ENCODE measurements at regions not wholly inside any gene's neighbourhood (a gene's known extent, or its start where the extent isn't known, plus 50 kb on each side); places are given as distances from the start of the nearest gene placed in this dataset.

- DNase-seq = no peak
These were observed 516.4 kb downstream of the RPS24 start for GRCh38 chr10:78550090-78550489.

GRCh38 chr10:78550716-78551115 lies 517.1 kb downstream of the RPS24 start:
- no peak for DNase-seq

- no peak for DNase-seq
These were observed 517.4 kb upstream of the ZMIZ1 start for GRCh38 chr10:78551184-78552005.

GRCh38 chr10:78552261-78552811 lies 516.4 kb upstream of the ZMIZ1 start:
- no peak for DNase-seq

DNA sequence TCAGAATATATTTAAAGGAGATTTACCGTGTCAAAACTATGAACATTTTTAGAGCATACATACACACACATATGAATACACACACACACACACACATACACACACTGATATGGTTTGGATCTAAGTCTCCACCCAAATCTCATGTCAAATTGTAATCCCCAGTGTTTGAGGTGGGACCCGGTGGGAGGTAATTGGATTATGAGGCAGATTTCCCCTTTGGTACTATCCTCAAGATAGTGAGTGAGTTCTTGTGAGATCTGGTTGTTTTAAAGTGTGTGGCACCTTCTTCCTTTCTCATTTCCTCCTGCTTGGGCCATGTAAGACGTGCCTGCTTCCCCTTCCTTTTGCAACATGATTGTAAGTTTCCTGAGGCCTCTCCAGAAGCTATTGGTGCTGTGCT lies 515.0 kb upstream of the ZMIZ1 start:
- no peak for DNase-seq

DNA sequence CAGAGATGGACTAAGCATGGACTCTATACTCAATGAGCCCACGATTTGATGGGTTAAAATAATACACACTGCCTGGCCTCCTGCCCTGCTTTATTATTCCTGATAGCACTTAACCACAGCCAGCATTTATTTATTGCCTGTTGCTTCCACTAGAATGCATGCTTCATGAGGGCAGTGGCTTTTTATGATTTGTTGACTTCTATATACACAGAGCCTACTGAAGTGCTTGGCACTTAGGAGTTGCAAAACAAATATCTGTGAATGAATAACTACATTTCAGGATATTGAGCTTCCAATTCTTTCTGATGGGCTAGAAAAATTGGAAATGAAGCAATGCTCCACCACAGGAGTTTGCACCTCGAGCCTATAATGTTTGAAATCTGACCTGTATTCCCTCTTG lies 513.6 kb upstream of the ZMIZ1 start:
- DNase-seq = no peak

DNA sequence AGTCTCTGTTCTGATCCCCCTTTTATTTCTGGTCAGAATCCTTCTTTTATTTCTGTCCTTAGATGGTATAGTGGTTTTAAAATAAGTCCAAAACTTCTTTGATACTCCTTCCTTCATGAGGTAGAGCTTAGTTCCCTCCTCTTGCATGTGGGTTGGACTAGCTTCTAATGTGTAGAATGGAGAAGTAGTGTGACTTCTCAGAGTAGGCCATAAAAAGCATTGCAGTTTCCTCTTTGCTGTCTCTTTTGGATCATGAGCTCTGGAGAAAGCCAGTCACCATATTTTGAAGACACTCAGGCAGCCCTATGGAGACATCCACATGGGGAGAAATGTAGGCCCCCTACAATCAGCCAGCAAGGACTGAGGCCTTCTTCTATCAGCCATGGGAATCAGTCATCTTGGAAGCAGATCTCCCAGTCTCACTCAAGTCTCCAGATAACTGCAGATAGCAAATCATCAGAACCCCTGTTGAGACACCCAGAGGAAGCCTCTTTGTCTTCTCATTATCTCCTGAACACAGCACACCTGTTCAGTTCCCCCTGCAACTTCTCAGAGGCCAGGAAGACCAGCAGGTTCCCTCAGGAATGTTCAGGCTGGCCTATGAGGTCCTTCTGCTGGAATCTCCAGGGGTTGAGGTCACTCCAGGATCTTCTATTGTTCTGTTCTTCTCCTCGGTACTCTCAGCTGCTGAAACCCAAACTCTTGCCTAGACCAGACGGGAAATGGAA lies 511.9 kb upstream of the ZMIZ1 start:
- no peak for DNase-seq

GRCh38 chr10:78557433-78557925 lies 511.3 kb upstream of the ZMIZ1 start:
- no peak for DNase-seq

DNA sequence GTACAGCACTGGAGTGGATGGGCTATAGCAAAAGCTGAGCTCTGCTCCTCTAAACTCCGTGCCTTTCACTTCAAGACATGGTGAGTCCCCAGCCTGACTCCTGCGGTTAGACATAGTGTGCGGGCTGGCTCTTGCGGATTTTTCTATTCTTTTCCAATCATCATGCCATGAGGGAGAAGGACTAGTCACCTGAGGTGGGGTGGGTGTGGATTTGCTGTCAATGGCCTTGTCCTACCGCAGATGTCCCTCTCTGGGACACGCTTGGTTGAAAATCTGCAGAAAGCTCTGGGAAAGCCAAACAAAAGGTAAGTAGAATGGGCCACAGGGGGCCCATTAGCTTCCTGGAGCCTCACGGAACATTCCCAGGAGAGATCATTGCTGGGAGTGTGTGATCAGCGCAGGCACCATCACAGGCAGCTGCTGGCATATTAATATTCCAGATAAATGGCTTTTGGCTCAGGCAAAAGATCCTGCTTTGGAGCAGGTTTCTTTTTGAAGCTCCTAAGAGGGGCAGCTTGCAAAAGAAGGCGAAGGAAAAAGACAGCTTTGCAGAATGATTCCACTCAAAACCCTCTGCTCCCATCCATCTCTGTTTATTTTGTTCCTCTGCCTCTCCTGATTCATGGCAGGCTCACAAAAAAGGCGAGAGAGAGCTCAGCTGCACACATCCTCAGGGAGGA lies 509.0 kb upstream of the ZMIZ1 start:
- DNase-seq = peak; percentile 46

DNA sequence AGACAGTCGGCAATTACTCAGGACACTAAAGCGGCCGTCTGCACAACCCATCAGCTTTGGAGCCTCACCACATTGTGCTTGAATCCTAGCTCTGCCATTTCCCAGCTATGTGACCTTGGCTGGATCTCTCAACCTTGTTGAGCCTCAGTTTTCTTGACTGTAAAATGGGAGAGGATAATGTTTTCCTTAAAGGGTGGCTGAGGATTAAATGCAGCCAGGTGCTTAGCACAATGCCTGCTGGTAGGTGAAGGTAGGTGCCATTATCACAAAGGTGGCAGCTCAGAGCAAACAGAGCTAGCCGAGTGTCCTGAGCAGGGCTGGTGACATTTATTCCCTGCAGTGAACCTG lies 508.5 kb upstream of the ZMIZ1 start:
- DNase-seq = no peak

- DNase-seq = no peak
These were observed 505.5 kb upstream of the ZMIZ1 start for GRCh38 chr10:78563314-78563713.

DNA sequence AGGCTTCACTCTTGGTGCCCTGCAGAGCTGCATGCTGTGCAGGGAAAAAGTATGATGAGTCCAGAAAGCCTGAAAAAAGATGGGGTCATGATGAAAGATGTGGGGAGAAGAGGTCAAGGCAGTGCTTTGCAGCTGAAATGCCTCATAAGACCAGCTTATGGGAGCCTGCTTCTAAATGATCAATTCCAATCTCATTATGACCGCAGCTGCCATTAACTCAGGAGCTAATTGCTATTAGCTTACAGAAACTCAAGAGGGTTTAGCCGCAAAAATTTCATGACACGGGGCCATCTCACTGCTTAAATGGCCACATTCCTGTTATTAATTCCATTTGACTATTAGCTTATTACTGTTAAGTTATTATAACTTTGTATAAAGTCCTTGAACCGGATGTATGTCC lies 502.9 kb upstream of the ZMIZ1 start:
- DNase-seq = no peak

DNA sequence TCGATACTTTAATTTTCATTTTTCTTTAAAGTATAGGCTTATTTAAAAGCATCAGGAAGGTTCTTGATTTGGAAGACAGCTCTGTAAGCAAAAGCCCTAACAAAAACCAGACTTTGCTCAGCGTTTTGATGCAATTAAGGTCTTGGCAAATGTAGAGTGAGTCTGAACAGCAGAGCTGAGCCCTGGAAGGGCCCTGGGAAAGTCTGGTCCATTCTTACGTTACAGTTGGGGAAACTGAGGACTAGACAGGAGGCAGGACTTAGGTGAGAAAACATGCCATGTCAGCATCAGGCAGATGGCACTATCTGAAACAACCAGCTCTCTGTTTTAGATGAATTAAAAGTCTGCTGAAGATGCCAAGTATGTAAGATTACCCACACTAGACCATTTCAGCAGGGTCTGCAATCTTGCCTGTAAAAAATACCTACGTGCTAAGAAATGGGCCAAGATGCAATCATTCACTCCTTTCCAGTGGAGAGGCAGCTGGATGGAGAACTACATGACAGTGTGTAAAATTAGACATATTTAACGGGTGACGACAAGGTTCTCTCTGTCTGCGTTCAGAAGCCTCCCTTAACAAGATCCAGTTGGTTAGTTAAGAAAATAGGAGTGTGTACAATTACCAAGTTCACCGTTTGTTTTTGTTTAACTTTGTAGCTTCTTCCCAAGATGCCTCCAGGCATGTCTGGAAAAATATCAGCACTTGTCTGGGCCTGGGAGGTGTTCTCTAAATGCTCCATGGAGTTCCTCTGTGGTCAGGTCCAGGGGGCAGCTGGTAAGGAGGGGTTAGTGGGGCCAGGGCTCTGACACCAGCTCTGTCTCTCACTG lies 502.3 kb upstream of the ZMIZ1 start:
- no peak for DNase-seq

DNA sequence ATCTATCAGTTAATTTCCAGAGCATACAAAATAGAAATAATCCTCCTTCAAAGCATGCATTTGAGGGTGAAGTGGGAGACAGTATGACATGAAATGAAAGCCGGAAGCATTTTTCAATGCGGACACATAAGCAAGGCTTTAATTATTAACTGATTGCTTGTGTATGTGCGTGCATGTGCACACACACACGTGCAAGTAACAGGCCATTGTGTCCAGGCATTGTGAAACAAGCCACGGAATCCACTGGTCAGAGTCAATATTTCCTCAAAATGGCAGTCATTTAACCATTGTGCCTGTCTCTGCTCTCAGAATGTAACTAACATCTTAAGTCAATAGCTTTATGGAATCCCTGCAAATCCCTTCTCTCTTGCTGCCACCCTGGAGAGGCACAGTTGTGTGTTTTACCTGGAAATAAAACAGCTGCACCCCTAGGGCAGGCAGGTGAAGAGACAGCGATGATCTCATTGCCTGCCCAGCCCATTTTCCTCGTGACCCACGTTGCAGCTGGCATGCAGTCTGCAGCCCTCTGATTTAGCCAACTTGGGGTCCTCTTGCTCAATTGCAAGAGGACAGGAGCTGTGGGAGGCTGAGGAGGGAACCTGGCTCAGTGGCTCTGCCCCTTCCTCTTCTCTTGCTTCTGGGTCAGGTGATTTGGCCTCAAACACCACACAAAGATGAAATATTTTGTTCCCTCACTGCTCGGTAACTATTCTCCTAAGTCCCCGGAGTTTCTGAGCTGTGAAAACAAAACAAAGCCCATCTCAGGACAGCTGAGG lies 500.9 kb upstream of the ZMIZ1 start:
- DNase-seq = peak; percentile 88

DNA sequence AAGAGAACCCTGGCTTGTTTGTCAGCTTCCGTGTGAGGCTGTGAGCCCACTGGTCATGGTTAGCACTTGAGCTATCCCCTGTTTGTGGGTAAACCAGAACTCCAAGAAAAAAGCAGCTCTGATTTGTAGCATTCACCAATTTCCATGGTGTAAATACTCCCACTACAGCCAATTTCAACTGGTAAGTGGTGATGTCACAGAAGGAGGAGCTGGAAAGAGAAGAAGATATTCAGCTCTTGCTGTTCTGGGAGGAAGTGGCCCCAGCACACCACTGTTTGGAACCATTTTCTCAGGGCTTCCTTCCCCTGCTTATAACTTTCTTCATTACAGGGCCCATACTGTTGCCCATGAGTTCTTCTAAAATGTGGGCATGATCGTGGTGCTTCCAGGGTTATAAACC lies 500.1 kb upstream of the ZMIZ1 start:
- no peak for DNase-seq

GRCh38 chr10:78570633-78571235 lies 498.0 kb upstream of the ZMIZ1 start:
- no peak for DNase-seq

DNA sequence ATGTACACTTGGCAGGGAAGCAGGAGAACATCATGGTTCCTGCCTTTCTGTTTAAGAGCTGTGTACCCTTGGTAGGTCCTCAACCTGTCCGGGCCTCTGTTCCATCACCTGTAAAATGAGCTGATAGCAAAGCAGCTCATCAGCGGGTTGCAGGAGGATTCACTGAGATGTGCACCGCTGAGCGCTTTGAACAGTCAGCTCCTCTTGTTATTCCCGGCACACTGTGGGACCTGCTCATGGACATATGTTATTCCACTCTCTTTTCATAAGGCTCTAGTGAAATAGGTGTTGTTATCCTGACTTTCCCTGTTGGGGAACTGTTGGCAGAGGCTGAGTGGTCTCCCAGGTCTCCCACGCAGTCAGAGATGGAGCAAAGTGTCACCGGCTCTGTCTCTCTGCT lies 497.5 kb upstream of the ZMIZ1 start:
- DNase-seq = no peak

DNA sequence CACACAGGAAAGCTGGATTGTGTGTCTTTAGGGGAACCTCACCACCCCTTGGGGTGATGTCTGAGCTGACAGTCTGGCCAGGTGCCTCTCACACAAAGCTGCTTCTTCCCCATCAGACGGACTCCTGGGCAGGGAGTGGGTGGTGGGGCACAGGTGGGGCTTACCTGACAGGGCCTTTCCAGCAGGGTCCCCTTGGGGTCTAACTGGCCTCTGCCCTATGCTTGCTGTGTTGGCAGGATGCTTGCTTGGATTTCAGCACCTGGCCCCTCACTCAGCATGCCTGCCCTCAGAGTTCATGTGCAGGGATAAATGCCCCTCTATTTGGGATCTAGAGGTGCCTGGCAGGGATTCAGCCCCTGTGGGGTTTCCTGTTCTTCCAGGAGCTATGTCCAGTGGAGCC lies 496.9 kb upstream of the ZMIZ1 start:
- DNase-seq = no peak

GRCh38 chr10:78572565-78572964 lies 496.2 kb upstream of the ZMIZ1 start:
- DNase-seq = no peak

- no peak for DNase-seq
These were observed 494.2 kb upstream of the ZMIZ1 start for GRCh38 chr10:78574547-78574946.

GRCh38 chr10:78575400-78575799 lies 493.4 kb upstream of the ZMIZ1 start:
- DNase-seq = no peak

Measured in NCI-H774 (cell line).